ENCODE measurements at regions not wholly inside any gene's neighbourhood (a gene's known extent, or its start where the extent isn't known, plus 50 kb on each side); places are given as distances from the start of the nearest gene placed in this dataset.

DNA sequence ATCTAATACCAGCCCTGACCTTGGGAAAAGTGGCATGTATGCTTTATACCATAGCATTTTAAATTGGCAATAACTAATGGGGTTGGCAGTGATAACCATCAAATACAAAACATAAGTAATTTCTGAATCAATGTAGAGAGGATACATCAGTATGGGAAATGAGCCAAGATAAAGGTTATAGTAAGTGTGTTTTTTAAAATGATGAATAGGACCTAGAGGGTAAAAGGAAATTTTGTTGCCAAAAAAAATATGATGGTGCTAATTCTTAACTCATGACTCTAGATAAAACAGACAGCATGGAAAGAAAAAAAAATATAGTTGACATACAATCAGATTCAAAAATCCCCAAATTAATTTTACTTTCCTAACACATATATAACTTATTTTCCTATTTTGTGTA, 75.4 kb upstream of the ROBO1 start:
- H3K4me3 Mint-ChIP-seq: no peak overlapping the region
- no peaks in the 10 kb centered on the region for H3K4me1 Mint-ChIP-seq
- H3K27ac Mint-ChIP-seq: peak overlapping the region in 1 of 3 experiments; percentile 8
- H3K27me3 Mint-ChIP-seq (ENCODE audit: low read depth): peaks cover 5% of the 10 kb centered on the region
- H3K36me3 Mint-ChIP-seq (ENCODE audit: low read depth): no peaks in the 10 kb centered on the region
- TF ChIP-seq, protein P1, sequence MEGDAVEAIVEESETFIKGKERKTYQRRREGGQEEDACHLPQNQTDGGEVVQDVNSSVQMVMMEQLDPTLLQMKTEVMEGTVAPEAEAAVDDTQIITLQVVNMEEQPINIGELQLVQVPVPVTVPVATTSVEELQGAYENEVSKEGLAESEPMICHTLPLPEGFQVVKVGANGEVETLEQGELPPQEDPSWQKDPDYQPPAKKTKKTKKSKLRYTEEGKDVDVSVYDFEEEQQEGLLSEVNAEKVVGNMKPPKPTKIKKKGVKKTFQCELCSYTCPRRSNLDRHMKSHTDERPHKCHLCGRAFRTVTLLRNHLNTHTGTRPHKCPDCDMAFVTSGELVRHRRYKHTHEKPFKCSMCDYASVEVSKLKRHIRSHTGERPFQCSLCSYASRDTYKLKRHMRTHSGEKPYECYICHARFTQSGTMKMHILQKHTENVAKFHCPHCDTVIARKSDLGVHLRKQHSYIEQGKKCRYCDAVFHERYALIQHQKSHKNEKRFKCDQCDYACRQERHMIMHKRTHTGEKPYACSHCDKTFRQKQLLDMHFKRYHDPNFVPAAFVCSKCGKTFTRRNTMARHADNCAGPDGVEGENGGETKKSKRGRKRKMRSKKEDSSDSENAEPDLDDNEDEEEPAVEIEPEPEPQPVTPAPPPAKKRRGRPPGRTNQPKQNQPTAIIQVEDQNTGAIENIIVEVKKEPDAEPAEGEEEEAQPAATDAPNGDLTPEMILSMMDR (IDR thresholded peaks at IDR 0.05; ENCODE audit: unreplicated experiment in 3 of 3): no peak
- peaks cover 2% of the 10 kb centered on the region for H3K9me3 Mint-ChIP-seq

DNA sequence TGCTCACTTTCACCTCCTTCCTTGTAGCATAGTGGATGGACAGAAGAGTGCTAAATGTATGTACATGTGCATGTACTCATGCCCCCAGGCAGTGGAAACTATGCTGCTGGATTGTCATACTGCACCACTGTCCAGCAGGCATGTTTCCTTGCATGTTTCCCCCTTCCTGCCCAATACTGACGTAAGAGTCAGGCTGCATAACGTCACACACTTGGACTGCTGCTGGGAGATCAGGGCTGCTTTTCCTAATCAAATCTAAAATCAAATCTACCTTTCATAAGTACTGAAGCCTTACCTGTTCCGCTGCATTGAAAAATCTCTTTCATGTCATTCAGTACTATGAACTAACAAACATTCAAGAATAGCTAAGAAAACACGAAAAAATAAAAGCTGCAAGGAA, 67.9 kb upstream of the ROBO1 start:
- no peaks in the 10 kb centered on the region for H3K4me1 Mint-ChIP-seq
- H3K9me3 Mint-ChIP-seq: peaks cover 16% of the 10 kb centered on the region
- no peaks in the 10 kb centered on the region for H3K27me3 Mint-ChIP-seq (ENCODE audit: low read depth)

DNA sequence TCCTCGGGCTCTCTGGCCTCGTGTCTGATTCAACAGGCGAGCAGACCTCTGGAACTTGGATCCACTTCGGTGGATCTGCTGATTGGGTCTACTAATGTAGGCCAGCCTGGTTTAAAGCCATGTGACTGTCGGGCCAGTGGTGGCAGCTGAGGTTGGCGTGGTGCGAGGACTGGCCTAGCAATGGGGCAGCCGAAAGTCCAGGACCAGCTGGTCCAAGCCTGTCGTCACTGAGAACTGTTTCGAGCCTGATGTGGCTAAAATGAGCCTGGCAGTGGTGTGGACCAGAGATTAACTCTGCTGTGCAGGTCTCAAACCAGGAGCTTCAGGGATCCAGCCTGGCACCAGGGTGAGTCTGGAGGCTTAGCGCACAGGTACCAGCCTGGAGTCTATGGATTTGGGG, 56.4 kb upstream of the ROBO1 start:
- no peaks in the 10 kb centered on the region for H3K36me3 Mint-ChIP-seq (ENCODE audit: low read depth)
- peaks cover 4% of the 10 kb centered on the region for H3K27me3 Mint-ChIP-seq (ENCODE audit: low read depth)
- no peak overlapping the region for H3K4me3 Mint-ChIP-seq
- TF ChIP-seq, protein P1 (IDR thresholded peaks at IDR 0.05; ENCODE audit: unreplicated experiment in 3 of 3): no peak
- peaks cover 2% of the 10 kb centered on the region for H3K9me3 Mint-ChIP-seq
- H3K4me1 Mint-ChIP-seq: no peaks in the 10 kb centered on the region
- no peak overlapping the region for H3K27ac Mint-ChIP-seq

More for the DNA sequence above, 67.9 kb upstream of the ROBO1 start:
- H3K4me3 Mint-ChIP-seq: no peak overlapping the region
- H3K36me3 Mint-ChIP-seq (ENCODE audit: low read depth): no peaks in the 10 kb centered on the region
- TF ChIP-seq, protein P1 (IDR thresholded peaks at IDR 0.05; ENCODE audit: unreplicated experiment in 3 of 3): no peak
- no peak overlapping the region for H3K27ac Mint-ChIP-seq

DNA sequence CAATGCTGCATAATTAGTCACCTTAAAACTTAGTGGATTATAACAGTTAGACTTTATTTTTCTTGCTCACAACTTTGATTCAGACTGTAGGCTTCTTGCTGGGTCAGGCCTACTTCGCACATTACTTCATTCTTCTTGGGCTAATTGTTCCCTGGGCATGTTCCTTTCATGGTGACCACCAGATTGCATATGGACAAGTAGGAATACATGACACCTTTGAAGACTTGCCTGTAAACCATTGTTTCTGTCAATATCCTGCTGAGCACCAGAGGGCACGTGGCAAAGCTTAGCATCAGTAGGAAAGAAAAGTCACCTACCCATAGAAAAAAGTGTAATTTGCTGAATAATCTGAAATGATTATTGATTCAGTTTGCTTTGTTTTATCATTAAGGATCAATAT, 54.3 kb upstream of the ROBO1 start:
- TF ChIP-seq, protein P1 (IDR thresholded peaks at IDR 0.05; ENCODE audit: unreplicated experiment in 3 of 3): no peak
- H3K4me3 Mint-ChIP-seq: no peak overlapping the region
- H3K4me1 Mint-ChIP-seq: no peaks in the 10 kb centered on the region
- no peak overlapping the region for H3K27ac Mint-ChIP-seq
- H3K9me3 Mint-ChIP-seq: no peaks in the 10 kb centered on the region
- H3K27me3 Mint-ChIP-seq (ENCODE audit: low read depth): peaks cover 4% of the 10 kb centered on the region
- H3K36me3 Mint-ChIP-seq (ENCODE audit: low read depth): no peaks in the 10 kb centered on the region

DNA sequence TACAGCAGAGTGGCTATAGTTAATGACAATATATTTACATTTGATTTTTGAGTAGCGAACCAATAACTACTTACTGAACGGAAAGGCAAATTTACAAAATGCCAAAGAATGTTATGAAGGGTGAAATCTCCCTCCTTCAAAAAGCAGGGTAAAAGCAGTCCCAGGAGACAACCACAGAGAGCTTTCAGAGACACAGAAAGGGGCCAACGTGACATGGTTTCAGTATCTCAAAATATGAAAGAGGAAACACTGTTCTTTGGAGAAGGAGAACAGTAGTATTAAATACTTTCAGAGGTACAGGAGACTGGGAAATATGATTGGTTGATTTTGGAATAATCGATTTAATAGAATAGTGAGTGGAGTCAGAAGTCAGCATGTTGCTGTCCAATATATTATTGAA, 52.3 kb upstream of the ROBO1 start:
- TF ChIP-seq, protein P1 (IDR thresholded peaks at IDR 0.05; ENCODE audit: unreplicated experiment in 3 of 3): no peak
- Mint-ChIP-seq H3K4me3 (no peak overlapping the region), H3K36me3 (ENCODE audit: low read depth) (peaks cover 5% of the 10 kb centered on the region), H3K4me1 (no peaks in the 10 kb centered on the region), H3K9me3 (peaks cover 17% of the 10 kb centered on the region), H3K27me3 (ENCODE audit: low read depth) (peaks cover 4% of the 10 kb centered on the region), H3K27ac (no peak overlapping the region)

DNA sequence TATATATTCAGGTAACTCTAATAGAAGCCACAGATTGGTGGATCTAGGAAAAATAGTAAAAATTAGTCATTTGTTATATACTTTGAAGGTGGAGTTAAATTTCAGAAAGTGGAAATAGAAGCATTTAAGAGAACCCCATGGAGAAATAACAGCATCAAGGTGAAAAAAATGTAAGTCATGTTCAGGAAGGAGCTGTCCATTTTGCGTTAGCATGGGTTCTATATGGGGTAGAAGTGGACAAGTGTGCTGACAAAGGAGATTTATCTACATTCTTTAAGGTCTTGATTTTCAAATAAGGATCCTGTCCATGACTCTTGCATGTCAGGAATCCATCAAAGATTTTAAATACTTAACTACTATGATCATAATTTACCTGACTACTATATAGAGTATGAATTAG, 50.2 kb upstream of the ROBO1 start:
- Mint-ChIP-seq H3K27ac (no peak overlapping the region), H3K4me1 (no peaks in the 10 kb centered on the region), H3K27me3 (ENCODE audit: low read depth) (no peaks in the 10 kb centered on the region), H3K4me3 (no peak overlapping the region), H3K36me3 (ENCODE audit: low read depth) (peaks cover 5% of the 10 kb centered on the region), H3K9me3 (peaks cover 23% of the 10 kb centered on the region)
- TF ChIP-seq, protein P1 (IDR thresholded peaks at IDR 0.05; ENCODE audit: unreplicated experiment in 3 of 3): no peak

Data from nephron (organoid).